Natural killer cell (primary cell): ENCODE measurements at regions not wholly inside any gene's neighbourhood (a gene's known extent, or its start where the extent isn't known, plus 50 kb on each side); places are given as distances from the start of the nearest gene placed in this dataset.

Experiments
- ATAC-seq, 3 donors: fragments of 150-1000 bp in 2 of 3; fragments of 200-7000 bp in 1 of 3; cut with Tn5 transposase; 1 replicate in 1 of 3; 2 replicates in 2 of 3; pipeline ENCODE4 v1.10.0; 2021; ENCODE audit warnings: mild to moderate bottlenecking in 2 of 3, moderate library complexity in 2 of 3
- DNase-seq, 2 donors: peaks; one replicate each; pipeline versions ENCODE4 v3.0.0 to v3.0.0-alpha.2; 2013 to 2021; ENCODE audit warnings: mixed read lengths in 1 of 2
- H3K27ac ChIP-seq: one replicate; pipeline ENCODE4 v1.5.1; 2013; ENCODE audit warnings: mild to moderate bottlenecking, low read length
- H3K27me3 ChIP-seq: one replicate; pipeline ENCODE4 v1.6.1; 2013; ENCODE audit warnings: low read length; ENCODE audit not compliant: control insufficient read depth, insufficient read depth
- H3K36me3 ChIP-seq: one replicate; pipeline ENCODE4 v1.6.1; 2013; ENCODE audit warnings: low read length; ENCODE audit not compliant: control insufficient read depth, insufficient read depth
- H3K4me1 ChIP-seq: one replicate; pipeline ENCODE4 v1.6.1; 2013; ENCODE audit warnings: low read length; ENCODE audit not compliant: control insufficient read depth, insufficient read depth
- H3K4me3 ChIP-seq: one replicate; pipeline ENCODE4 v1.5.1; 2013; ENCODE audit warnings: low read length
- H3K9me3 ChIP-seq: one replicate; pipeline ENCODE4 v1.6.1; 2013; ENCODE audit warnings: low read length; ENCODE audit not compliant: control insufficient read depth, insufficient read depth
- H3K27ac Mint-ChIP-seq, 2 donors: one replicate each; pipeline ENCODE4 v1.8.0; 2022; ENCODE audit warnings: mild to moderate bottlenecking in 2 of 2, mixed read lengths in 2 of 2, moderate library complexity in 1 of 2
- H3K27me3 Mint-ChIP-seq, 2 donors: one replicate each; pipeline ENCODE4 v1.8.0; 2022; ENCODE audit warnings: low read depth in 2 of 2, mixed read lengths in 2 of 2
- H3K36me3 Mint-ChIP-seq: one replicate; pipeline ENCODE4 v1.8.0; 2022; ENCODE audit warnings: mixed read lengths
- H3K4me1 Mint-ChIP-seq, 2 donors: one replicate each; pipeline ENCODE4 v1.8.0; 2022; ENCODE audit warnings: mixed read lengths in 2 of 2
- H3K4me3 Mint-ChIP-seq: one replicate; pipeline ENCODE4 v1.8.0; 2022; ENCODE audit warnings: mild to moderate bottlenecking, moderate library complexity, mixed read lengths
- H3K9me3 Mint-ChIP-seq, 2 donors: one replicate each; pipeline ENCODE4 v1.8.0; 2022; ENCODE audit warnings: mixed read lengths in 2 of 2
- CTCF ChIP-seq: fragments of 200-600 bp; IDR thresholded peaks from one replicate; pipeline ENCODE4 v1.8.0; 2022; ENCODE audit warnings: antibody characterized with exemption
- WGBS: methylation state at CpG from one replicate; pipeline ENCODE4 v1.1.7; 2013; ENCODE audit warnings: missing lambda C conversion rate; ENCODE audit not compliant: insufficient coverage; 5-methylcytosine and 5-hydroxymethylcytosine counted together
- intact Hi-C: fragments of 100-400 bp; cut with micrococcal nuclease; formaldehyde crosslinking; loops from one replicate; pipeline ENCODE4 v1.14.2; 2022

DNA sequence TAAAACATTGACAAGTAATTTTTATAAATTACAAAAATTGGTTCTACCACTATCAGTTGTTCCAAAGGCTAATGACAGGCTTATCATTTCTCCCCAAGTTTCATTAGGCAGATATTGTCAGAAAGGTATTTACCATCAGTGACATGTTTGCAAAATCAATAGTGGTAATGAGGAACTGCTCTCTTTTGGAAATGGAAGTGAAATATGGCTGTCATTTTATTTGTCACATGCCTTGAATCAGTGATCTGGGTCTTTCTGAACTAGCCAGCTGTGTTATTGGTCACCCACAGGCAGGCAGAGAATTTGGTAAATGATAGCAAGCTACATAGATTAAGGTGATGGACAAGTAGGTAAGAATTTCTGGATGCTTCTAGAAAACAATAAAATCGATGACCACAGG is 268.0 kb upstream of the ARHGEF26 start:
- 80% methylated on average over 1 of the region's 1 CpG for WGBS
- Histone ChIP-seq H3K9me3 (no peaks in the 10 kb centered on the region), H3K4me3 (no peak overlapping the region), H3K4me1 (no peaks in the 10 kb centered on the region), H3K27ac (no peak overlapping the region), H3K36me3 (no peaks in the 10 kb centered on the region), H3K27me3 (no peaks in the 10 kb centered on the region)
- peaks cover 0 to 5% of the 10 kb centered on the region in 2 donors for H3K27me3 Mint-ChIP-seq
- no peaks in the 10 kb centered on the region for H3K4me1 Mint-ChIP-seq
- no peaks in the 10 kb centered on the region for H3K36me3 Mint-ChIP-seq
- no peak overlapping the region for H3K27ac Mint-ChIP-seq
- intact Hi-C loops = no loop called here
- no peak for ATAC-seq
- TF ChIP-seq CTCF = no peak
- no peak overlapping the region for H3K4me3 Mint-ChIP-seq
- DNase-seq = no peak
- no peaks in the 10 kb centered on the region for H3K9me3 Mint-ChIP-seq

GRCh38 chr3:153855772-153856171 is 265.4 kb upstream of the ARHGEF26 start:
- 100% methylated on average over 1 of the region's 1 CpG for WGBS
- Mint-ChIP-seq H3K36me3 (no peaks in the 10 kb centered on the region), H3K4me1 (no peaks in the 10 kb centered on the region), H3K4me3 (no peak overlapping the region), H3K9me3 (no peaks in the 10 kb centered on the region), H3K27ac (no peak overlapping the region), H3K27me3 (peaks cover 0 to 5% of the 10 kb centered on the region in 2 donors)
- no peaks in the 10 kb centered on the region for H3K9me3 ChIP-seq
- TF ChIP-seq CTCF = no peak
- DNase-seq = no peak
- H3K4me3 ChIP-seq = no peak overlapping the region
- no peaks in the 10 kb centered on the region for H3K27me3 ChIP-seq
- ATAC-seq = no peak
- intact Hi-C loops = no loop called here
- H3K4me1 ChIP-seq = no peaks in the 10 kb centered on the region
- H3K27ac ChIP-seq = no peak overlapping the region
- H3K36me3 ChIP-seq = no peaks in the 10 kb centered on the region

GRCh38 chr3:153856932-153857331 is 264.3 kb upstream of the ARHGEF26 start:
- H3K27ac Mint-ChIP-seq = no peak overlapping the region
- no peaks in the 10 kb centered on the region for H3K27me3 ChIP-seq
- H3K4me1 ChIP-seq = no peaks in the 10 kb centered on the region
- no peaks in the 10 kb centered on the region for H3K36me3 ChIP-seq
- no peak for DNase-seq
- H3K36me3 Mint-ChIP-seq = no peaks in the 10 kb centered on the region
- no peaks in the 10 kb centered on the region for H3K9me3 ChIP-seq
- no peak overlapping the region for H3K27ac ChIP-seq
- H3K27me3 Mint-ChIP-seq = peaks cover 0 to 5% of the 10 kb centered on the region in 2 donors
- no peaks in the 10 kb centered on the region for H3K9me3 Mint-ChIP-seq
- TF ChIP-seq CTCF = no peak
- ATAC-seq = no peak
- intact Hi-C loops = no loop called here
- no peak overlapping the region for H3K4me3 ChIP-seq
- no peak overlapping the region for H3K4me3 Mint-ChIP-seq
- 71% methylated on average over 1 of the region's 1 CpG for WGBS
- no peaks in the 10 kb centered on the region for H3K4me1 Mint-ChIP-seq

DNA sequence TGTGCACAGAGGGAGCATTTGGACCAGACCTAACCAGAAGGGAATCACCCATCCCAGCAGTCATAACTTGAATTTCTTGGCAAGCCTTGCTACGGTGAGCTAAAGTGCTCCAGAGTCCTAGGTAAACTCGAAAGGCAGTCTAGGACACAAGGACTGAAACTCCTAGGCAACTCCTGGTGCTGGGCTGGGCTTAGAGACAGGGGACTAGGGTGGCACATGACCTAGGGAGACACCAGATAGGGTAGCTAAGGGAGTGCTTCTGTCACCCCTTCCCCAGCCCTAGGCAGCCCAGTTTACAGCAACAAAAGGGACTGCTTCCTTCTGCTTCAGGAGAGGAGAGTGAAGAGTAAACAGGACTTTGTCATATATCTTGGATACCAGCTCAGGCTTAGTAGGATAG is 256.4 kb upstream of the ARHGEF26 start:
- intact Hi-C loops = no loop called here
- H3K36me3 Mint-ChIP-seq = no peaks in the 10 kb centered on the region
- no peaks in the 10 kb centered on the region for H3K4me1 Mint-ChIP-seq
- H3K9me3 Mint-ChIP-seq = peaks cover 0 to 4% of the 10 kb centered on the region in 2 donors
- ATAC-seq = no peak
- no peaks in the 10 kb centered on the region for H3K4me1 ChIP-seq
- no peak overlapping the region for H3K4me3 Mint-ChIP-seq
- WGBS = 86% methylated on average over 2 of the region's 2 CpGs
- no peaks in the 10 kb centered on the region for H3K36me3 ChIP-seq
- H3K9me3 ChIP-seq = no peaks in the 10 kb centered on the region
- no peaks in the 10 kb centered on the region for H3K27me3 Mint-ChIP-seq
- no peak for TF ChIP-seq CTCF
- no peak for DNase-seq
- H3K27me3 ChIP-seq = no peaks in the 10 kb centered on the region
- no peak overlapping the region for H3K27ac ChIP-seq
- H3K4me3 ChIP-seq = no peak overlapping the region
- H3K27ac Mint-ChIP-seq = no peak overlapping the region
